Hepatocyte (in vitro differentiated cells): ENCODE measurements at regions not wholly inside any gene's neighbourhood (a gene's known extent, or its start where the extent isn't known, plus 50 kb on each side); places are given as distances from the start of the nearest gene placed in this dataset.

ENCODE experiments used
- DNase-seq: peaks from one replicate; pipeline ENCODE4 v3.0.0-alpha.2; 2016; ENCODE audit warnings: low spot score
- H2AFZ ChIP-seq: fragments of 200-600 bp; sonication (generic); 2 replicates; pipeline ENCODE4 v1.6.0; 2016; ENCODE audit warnings: antibody characterized with exemption, mild to moderate bottlenecking
- H3K27ac ChIP-seq: fragments of 200-600 bp; sonication (generic); 2 replicates; pipeline ENCODE4 v1.5.1; 2016; ENCODE audit warnings: mild to moderate bottlenecking
- H3K27me3 ChIP-seq: fragments of 200-600 bp; sonication (generic); 2 replicates; pipeline ENCODE4 v1.6.1; 2016
- H3K36me3 ChIP-seq: fragments of 200-600 bp; sonication (generic); replicated peaks from 2 replicates; pipeline ENCODE4 v1.5.1; 2016; ENCODE audit warnings: low read depth; ENCODE audit not compliant: insufficient read depth
- H3K4me1 ChIP-seq: fragments of 200-600 bp; sonication (generic); 2 replicates; pipeline ENCODE4 v1.5.1; 2016; ENCODE audit warnings: mild to moderate bottlenecking, moderate library complexity; ENCODE audit not compliant: insufficient read depth
- H3K4me2 ChIP-seq: fragments of 200-600 bp; sonication (generic); 2 replicates; pipeline ENCODE4 v1.6.0; 2016
- H3K4me3 ChIP-seq: fragments of 200-600 bp; sonication (generic); 2 replicates; pipeline ENCODE4 v1.5.1; 2016; ENCODE audit warnings: mild to moderate bottlenecking
- H3K79me2 ChIP-seq: fragments of 200-600 bp; sonication (generic); 2 replicates; pipeline ENCODE4 v1.6.0; 2017; ENCODE audit warnings: mild to moderate bottlenecking
- H3K9me2 ChIP-seq: fragments of 200-600 bp; sonication (generic); replicated peaks from 2 replicates; pipeline ENCODE4 v1.6.0; 2017; ENCODE audit warnings: mild to moderate bottlenecking; ENCODE audit not compliant: insufficient read depth
- H3K9me3 ChIP-seq: fragments of 200-600 bp; sonication (generic); 2 replicates; pipeline ENCODE4 v1.5.1; 2016; ENCODE audit warnings: low read depth, mild to moderate bottlenecking
- H4K20me1 ChIP-seq: fragments of 200-600 bp; sonication (generic); 2 replicates; pipeline ENCODE4 v1.6.0; 2016; ENCODE audit warnings: mild to moderate bottlenecking; ENCODE audit not compliant: insufficient read depth, poor library complexity, severe bottlenecking
- EZH2 ChIP-seq: fragments of 200-600 bp; sonication (generic); IDR thresholded peaks from 2 replicates; pipeline ENCODE4 v1.6.1; 2016; ENCODE audit warnings: antibody characterized with exemption, mild to moderate bottlenecking, borderline replicate concordance
- EZH2phosphoT487 ChIP-seq: fragments of 200-600 bp; sonication (generic); IDR thresholded peaks from one replicate; pipeline ENCODE4 v1.6.1; 2018; ENCODE audit warnings: antibody characterized with exemption, mild to moderate bottlenecking, low read depth, moderate library complexity; ENCODE audit not compliant: unreplicated experiment, severe bottlenecking
- WGBS: methylation state at CpG from one replicate; pipeline ENCODE4 v1.1.6; 2016; ENCODE audit warnings: low lambda C conversion rate; ENCODE audit errors: missing lambda C conversion rate; 5-methylcytosine and 5-hydroxymethylcytosine counted together
- TF ChIP-seq, protein P1 (sequence below): fragments of 200-600 bp; sonication (generic); IDR thresholded peaks from 2 replicates; pipeline ENCODE4 v1.5.1; 2016; ENCODE audit warnings: antibody characterized with exemption, mild to moderate bottlenecking; ENCODE audit not compliant: poor library complexity

GRCh38 chr1:60762911-60763310, 319.4 kb upstream of the NFIA start:
- Histone ChIP-seq H3K36me3 (no peaks in the 10 kb centered on the region), H3K27ac (no peak overlapping the region), H3K9me2 (no peaks in the 10 kb centered on the region), H2AFZ (no peak overlapping the region), H3K79me2 (no peaks in the 10 kb centered on the region), H3K4me3 (no peak overlapping the region), H3K4me1 (no peaks in the 10 kb centered on the region), H4K20me1 (no peaks in the 10 kb centered on the region), H3K27me3 (no peaks in the 10 kb centered on the region), H3K4me2 (no peak overlapping the region), H3K9me3 (no peaks in the 10 kb centered on the region)
- DNase-seq: no peak
- WGBS: 88% methylated on average over 1 of the region's 1 CpG
- TF ChIP-seq, protein P1, sequence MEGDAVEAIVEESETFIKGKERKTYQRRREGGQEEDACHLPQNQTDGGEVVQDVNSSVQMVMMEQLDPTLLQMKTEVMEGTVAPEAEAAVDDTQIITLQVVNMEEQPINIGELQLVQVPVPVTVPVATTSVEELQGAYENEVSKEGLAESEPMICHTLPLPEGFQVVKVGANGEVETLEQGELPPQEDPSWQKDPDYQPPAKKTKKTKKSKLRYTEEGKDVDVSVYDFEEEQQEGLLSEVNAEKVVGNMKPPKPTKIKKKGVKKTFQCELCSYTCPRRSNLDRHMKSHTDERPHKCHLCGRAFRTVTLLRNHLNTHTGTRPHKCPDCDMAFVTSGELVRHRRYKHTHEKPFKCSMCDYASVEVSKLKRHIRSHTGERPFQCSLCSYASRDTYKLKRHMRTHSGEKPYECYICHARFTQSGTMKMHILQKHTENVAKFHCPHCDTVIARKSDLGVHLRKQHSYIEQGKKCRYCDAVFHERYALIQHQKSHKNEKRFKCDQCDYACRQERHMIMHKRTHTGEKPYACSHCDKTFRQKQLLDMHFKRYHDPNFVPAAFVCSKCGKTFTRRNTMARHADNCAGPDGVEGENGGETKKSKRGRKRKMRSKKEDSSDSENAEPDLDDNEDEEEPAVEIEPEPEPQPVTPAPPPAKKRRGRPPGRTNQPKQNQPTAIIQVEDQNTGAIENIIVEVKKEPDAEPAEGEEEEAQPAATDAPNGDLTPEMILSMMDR: no peak
- TF ChIP-seq EZH2 (no peak), EZH2phosphoT487 (no peak)

DNA sequence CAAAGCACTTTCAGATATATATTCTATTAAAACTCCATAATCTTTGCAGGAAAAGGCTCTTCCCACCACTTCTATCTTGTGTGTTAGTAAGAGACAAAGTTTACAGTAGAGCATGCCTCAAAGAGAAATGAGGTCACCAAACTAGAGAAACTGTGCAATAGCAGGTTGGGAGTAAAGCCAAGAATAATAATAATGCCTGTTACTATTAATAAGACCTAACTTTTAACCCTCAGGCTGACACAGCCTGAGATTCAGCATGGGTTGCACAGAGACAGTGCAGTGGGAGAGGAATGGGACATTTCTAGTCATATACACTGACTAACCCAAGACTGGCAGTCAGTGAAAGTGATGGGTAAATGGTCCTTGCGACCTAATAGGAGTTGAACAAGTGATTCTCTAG, 320.2 kb upstream of the NFIA start:
- no peak for DNase-seq
- H3K27me3 ChIP-seq: no peaks in the 10 kb centered on the region
- WGBS: 86% methylated on average over 1 of the region's 1 CpG
- H4K20me1 ChIP-seq: no peaks in the 10 kb centered on the region
- no peak overlapping the region for H2AFZ ChIP-seq
- TF ChIP-seq EZH2 (no peak), EZH2phosphoT487 (no peak)
- TF ChIP-seq, protein P1: no peak
- H3K9me3 ChIP-seq: no peaks in the 10 kb centered on the region
- no peaks in the 10 kb centered on the region for H3K79me2 ChIP-seq
- no peak overlapping the region for H3K4me2 ChIP-seq
- no peaks in the 10 kb centered on the region for H3K36me3 ChIP-seq
- H3K27ac ChIP-seq: no peak overlapping the region
- no peak overlapping the region for H3K4me3 ChIP-seq
- no peaks in the 10 kb centered on the region for H3K9me2 ChIP-seq
- H3K4me1 ChIP-seq: no peaks in the 10 kb centered on the region

GRCh38 chr1:60759291-60759690, 323.1 kb upstream of the NFIA start:
- Histone ChIP-seq H4K20me1 (no peaks in the 10 kb centered on the region), H3K27me3 (no peaks in the 10 kb centered on the region), H3K27ac (no peak overlapping the region), H3K4me1 (no peaks in the 10 kb centered on the region), H3K9me2 (no peaks in the 10 kb centered on the region), H3K9me3 (no peaks in the 10 kb centered on the region), H2AFZ (no peak overlapping the region), H3K79me2 (no peaks in the 10 kb centered on the region), H3K4me3 (no peak overlapping the region), H3K36me3 (no peaks in the 10 kb centered on the region), H3K4me2 (no peak overlapping the region)
- DNase-seq: no peak
- WGBS: 94% methylated on average over 3 of the region's 3 CpGs
- no peak for TF ChIP-seq EZH2
- no peak for TF ChIP-seq EZH2phosphoT487
- TF ChIP-seq, protein P1: no peak

DNA sequence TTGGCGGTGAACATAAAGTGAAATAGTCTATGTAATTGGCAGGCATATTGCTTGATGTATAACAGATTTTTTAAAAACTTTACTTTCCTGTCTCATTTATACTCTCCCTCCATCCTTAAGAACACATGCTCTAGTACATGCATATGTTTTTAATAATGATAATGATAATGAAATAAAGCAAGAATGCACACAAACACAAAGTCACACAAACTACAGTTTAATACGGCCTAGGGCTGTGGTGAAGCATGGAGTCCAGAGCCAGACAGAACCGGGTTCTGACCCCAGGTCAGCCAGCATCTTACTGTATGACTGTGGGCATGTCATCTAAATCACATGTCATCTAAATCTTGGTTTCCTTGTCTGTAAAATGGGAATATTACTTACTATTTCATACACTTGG, 324.9 kb upstream of the NFIA start:
- H3K9me3 ChIP-seq: no peaks in the 10 kb centered on the region
- H3K9me2 ChIP-seq: no peaks in the 10 kb centered on the region
- no peaks in the 10 kb centered on the region for H3K4me1 ChIP-seq
- DNase-seq: no peak
- TF ChIP-seq EZH2phosphoT487 (no peak), EZH2 (no peak)
- TF ChIP-seq, protein P1: no peak
- no peak overlapping the region for H3K4me3 ChIP-seq
- no peaks in the 10 kb centered on the region for H4K20me1 ChIP-seq
- H3K27ac ChIP-seq: no peak overlapping the region
- no peak overlapping the region for H3K4me2 ChIP-seq
- 59% methylated on average over 3 of the region's 3 CpGs for WGBS
- no peaks in the 10 kb centered on the region for H3K36me3 ChIP-seq
- no peaks in the 10 kb centered on the region for H3K79me2 ChIP-seq
- no peaks in the 10 kb centered on the region for H3K27me3 ChIP-seq
- no peak overlapping the region for H2AFZ ChIP-seq
